GM12878 (cell line): ENCODE measurements at regions not wholly inside any gene's neighbourhood (a gene's known extent, or its start where the extent isn't known, plus 50 kb on each side); places are given as distances from the start of the nearest gene placed in this dataset.

ENCODE experiments used
- ATAC-seq: fragments of 200-7000 bp; cut with Tn5 transposase; 3 replicates; pipeline ENCODE4 v1.9.1; 2020; ENCODE audit warnings: mild to moderate bottlenecking, moderate library complexity
- BruUV-seq: library from RNA; stranded (reverse); fragments of 400-500 nt; replicated peaks from 2 replicates; lab custom pipeline; 2021; lab: Mats Ljungman, UMichigan
- CTCF ChIA-PET: fragments of 300-600 bp; sonication (Branson Sonifier 250); formaldehyde crosslinking; extraction: SDS; loops from one replicate; lab custom pipeline; 2021; ENCODE audit warnings: inconsistent platforms; lab: Yijun Ruan, JAX
- POLR2A ChIA-PET: fragments of 350-600 bp; formaldehyde crosslinking; extraction: SDS; loops from one replicate; lab custom pipeline; 2021; ENCODE audit warnings: inconsistent platforms; lab: Charles Lee
- RAD21 ChIA-PET: fragments of 300-600 bp; sonication (Branson Sonifier 250); formaldehyde crosslinking; loops from one replicate; lab custom pipeline; 2023; ENCODE audit warnings: antibody characterized with exemption; ENCODE audit not compliant: unreplicated experiment; lab: Charles Lee
- SMC1A ChIA-PET: fragments of 300-600 bp; sonication (Branson Sonifier 250); formaldehyde crosslinking; loops from one replicate; lab custom pipeline; 2023; ENCODE audit not compliant: unreplicated experiment, uncharacterized antibody; lab: Charles Lee
- DNase-seq: peaks from one replicate; pipeline ENCODE4 v3.0.0-alpha.2; 2011; ENCODE audit warnings: low read depth, low spot score
- FAIRE-seq: peaks from 3 replicates; lab custom pipeline; 2011; peaks lifted over from hg19 to GRCh38; lab: Jason Lieb, UNC
- H2AFZ ChIP-seq: 2 replicates; pipeline ENCODE4 v1.6.0; 2011; ENCODE audit warnings: low read depth, low read length, control low read depth; ENCODE audit not compliant: control insufficient read depth
- H3K27ac ChIP-seq: 2 replicates; pipeline ENCODE4 v1.5.1; 2011; ENCODE audit warnings: control low read depth; ENCODE audit not compliant: control insufficient read depth, insufficient read depth
- H3K27me3 ChIP-seq, 2 experiments: replicated peaks in 1 of 2; 2 replicates each; pipeline versions ENCODE4 v1.6.0 to v1.6.1; 2011; ENCODE audit warnings: low read length in 1 of 2; ENCODE audit not compliant: control insufficient read depth in 2 of 2, insufficient read depth in 2 of 2
- H3K36me3 ChIP-seq, 2 experiments: 2 replicates each; pipeline ENCODE4 v1.5.1; 2011; ENCODE audit warnings: low read length in 1 of 2; ENCODE audit not compliant: control insufficient read depth in 2 of 2, insufficient read depth in 2 of 2
- H3K4me1 ChIP-seq: 2 replicates; pipeline ENCODE4 v1.6.1; 2011; ENCODE audit warnings: mild to moderate bottlenecking, low read length, moderate library complexity, mixed read lengths; ENCODE audit not compliant: control insufficient read depth, insufficient read depth
- H3K4me2 ChIP-seq: 2 replicates; pipeline ENCODE4 v1.6.0; 2011; ENCODE audit warnings: control low read depth; ENCODE audit not compliant: control insufficient read depth, insufficient read depth
- H3K4me3 ChIP-seq: fragments of 200-600 bp; sonication (generic); 2 replicates; pipeline ENCODE4 v1.5.1; 2016
- H3K79me2 ChIP-seq: 2 replicates; pipeline ENCODE4 v1.6.0; 2011; ENCODE audit warnings: low read length; ENCODE audit not compliant: control insufficient read depth, insufficient read depth
- H3K9ac ChIP-seq: 2 replicates; pipeline ENCODE4 v1.8.0; 2011; ENCODE audit warnings: low read length, control low read depth, mixed read lengths; ENCODE audit not compliant: control insufficient read depth, insufficient read depth
- H3K9me3 ChIP-seq: replicated peaks from 3 replicates; pipeline ENCODE4 v1.5.1; 2011; ENCODE audit warnings: mild to moderate bottlenecking, low read length; ENCODE audit not compliant: control insufficient read depth, insufficient read depth
- H4K20me1 ChIP-seq: 2 replicates; pipeline ENCODE4 v1.6.0; 2011; ENCODE audit not compliant: control insufficient read depth, insufficient read depth
- KDM1A ChIP-seq: fragments of 200-600 bp; sonication (generic); IDR thresholded peaks from 2 replicates; pipeline ENCODE4 v1.6.1; 2016; ENCODE audit warnings: borderline replicate concordance
- KLF5 ChIP-seq: fragments of 450-650 bp; IDR thresholded peaks from 2 replicates; pipeline ENCODE4 v1.6.1; 2014; ENCODE audit warnings: mild to moderate bottlenecking; ENCODE audit not compliant: partially characterized antibody
- POLR2A ChIP-seq: IDR thresholded peaks from 2 replicates; pipeline ENCODE4 v1.6.1; 2011; ENCODE audit warnings: low read depth, mild to moderate bottlenecking, low read length
- SRF ChIP-seq, 2 experiments: IDR thresholded peaks; 2 replicates each; pipeline ENCODE4 v1.6.1; 2011; ENCODE audit warnings: low read depth in 2 of 2, low read length in 2 of 2, mild to moderate bottlenecking in 1 of 2, moderate library complexity in 1 of 2
- TARDBP ChIP-seq: IDR thresholded peaks from 2 replicates; pipeline ENCODE4 v1.6.1; 2016; ENCODE audit warnings: borderline replicate concordance
- ZNF274 ChIP-seq: IDR thresholded peaks from one replicate; pipeline ENCODE4 v1.8.0; 2011; ENCODE audit not compliant: insufficient read length, insufficient read depth
- ZZZ3 ChIP-seq: IDR thresholded peaks from 2 replicates; pipeline ENCODE4 v1.6.1; 2011; ENCODE audit warnings: low read depth; ENCODE audit not compliant: control insufficient read depth, insufficient read length
- WGBS: methylation state at CpG from one replicate; pipeline ENCODE4 v1.1.6; 2016; ENCODE audit warnings: low lambda C conversion rate; ENCODE audit not compliant: insufficient replicate concordance, insufficient coverage; ENCODE audit errors: missing lambda C conversion rate; 5-methylcytosine and 5-hydroxymethylcytosine counted together
- in situ Hi-C: fragments of 300-500 bp; cut with MboI; formaldehyde crosslinking; loops from 9 replicates; pipeline ENCODE4 v1.14.3; 2018; ENCODE audit warnings: mixed read lengths
- intact Hi-C: fragments of 100-400 bp; cut with micrococcal nuclease; formaldehyde crosslinking; loops from one replicate; pipeline ENCODE4 v1.14.2; 2022; ENCODE audit not compliant: unreplicated experiment
- TF ChIP-seq, protein P1 (sequence below): IDR thresholded peaks from 2 replicates; pipeline ENCODE4 v1.6.1; 2012; ENCODE audit warnings: low read depth, low read length, improper control_type of control experiment
- TF ChIP-seq, protein P2 (sequence below): IDR thresholded peaks from 2 replicates; pipeline ENCODE4 v1.6.1; 2012; ENCODE audit warnings: low read length, inconsistent platforms
- TF ChIP-seq, protein P3 (sequence below), 3 experiments: IDR thresholded peaks in 2 of 3; conservative IDR thresholded peaks in 1 of 3; 2 replicates each; pipeline ENCODE4 v1.5.1; 2011; ENCODE audit warnings: low read depth in 3 of 3, low read length in 3 of 3, mild to moderate bottlenecking in 3 of 3, control low read depth in 2 of 3, moderate library complexity in 2 of 3, inconsistent platforms in 1 of 3, mixed read lengths in 1 of 3; ENCODE audit not compliant: control insufficient read depth in 2 of 3, insufficient read depth in 1 of 3; ENCODE audit errors: extremely low read depth in 1 of 3
- TF ChIP-seq, protein P4 (sequence below): IDR thresholded peaks from 2 replicates; pipeline ENCODE4 v1.6.1; 2012; ENCODE audit warnings: low read depth, low read length, improper control_type of control experiment

DNA sequence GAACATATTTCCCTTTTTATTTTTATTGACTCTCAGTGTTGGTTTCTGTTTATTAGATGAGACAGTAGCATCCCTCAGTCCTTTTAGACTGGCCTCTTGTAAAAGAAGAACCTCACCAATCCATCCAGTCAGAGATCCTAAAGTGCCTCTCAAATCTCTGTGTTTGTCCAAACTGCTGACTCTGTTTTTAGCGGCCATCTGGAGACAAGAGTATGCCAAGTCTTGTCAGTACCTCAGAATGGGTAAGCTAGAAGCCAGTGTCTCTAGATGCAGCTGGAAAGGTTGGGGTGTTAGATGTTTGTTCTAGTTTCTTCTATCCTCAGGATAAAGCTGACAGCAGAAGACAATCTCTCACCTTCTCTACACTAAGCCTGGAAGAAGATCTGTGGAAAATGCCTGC is 537.7 kb upstream of the ZNF385D start:
- no peaks in the 10 kb centered on the region for H3K9me3 ChIP-seq
- in situ Hi-C loops, result no loop called here
- SMC1A ChIA-PET, result no interaction called here
- POLR2A ChIA-PET, result no interaction called here
- no peak overlapping the region for H3K27ac ChIP-seq
- 36% methylated on average over 1 of the region's 1 CpG for WGBS
- no peak overlapping the region for H3K4me3 ChIP-seq
- intact Hi-C loops, result no loop called here
- CTCF ChIA-PET, result no interaction called here
- no TSS peak for BruUV-seq
- no peak for ATAC-seq
- H3K4me1 ChIP-seq, result no peaks in the 10 kb centered on the region
- no peaks in the 10 kb centered on the region for H3K36me3 ChIP-seq
- FAIRE-seq, result no peak
- no peak overlapping the region for H2AFZ ChIP-seq
- H3K79me2 ChIP-seq, result no peaks in the 10 kb centered on the region
- H4K20me1 ChIP-seq, result no peaks in the 10 kb centered on the region
- no peak for DNase-seq
- H3K9ac ChIP-seq, result no peak overlapping the region
- H3K4me2 ChIP-seq, result no peak overlapping the region
- RAD21 ChIA-PET, result no interaction called here
- H3K27me3 ChIP-seq, result no peaks in the 10 kb centered on the region
- TF ChIP-seq KDM1A (no peak), ZNF274 (no peak), SRF (IDR thresholded peaks at IDR 0.05; ENCODE audit: low read depth in 2 of 2, low read length in 2 of 2) (no peak)

DNA sequence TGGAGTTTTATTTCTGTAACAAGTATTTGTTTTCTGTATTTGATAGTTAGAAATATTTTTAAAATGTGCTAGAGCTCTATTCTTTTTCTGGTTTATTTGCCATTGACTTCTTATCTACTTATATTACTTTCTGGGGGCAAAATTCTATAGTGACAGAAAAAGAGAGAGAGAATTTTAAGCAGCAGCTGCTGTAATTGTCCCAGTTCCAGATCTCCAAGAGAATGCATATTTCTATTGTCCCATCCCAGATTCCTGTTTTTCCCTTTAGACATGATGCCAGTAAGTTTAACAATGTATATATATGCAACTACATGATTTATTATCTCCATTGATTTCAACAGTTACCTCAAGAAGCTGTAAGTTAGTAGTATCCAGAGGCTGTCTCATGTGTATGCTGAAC is 541.7 kb upstream of the ZNF385D start:
- ChIA-PET POLR2A (no interaction called here), SMC1A (interaction anchor here (0.6 kb wide), 1 partner anchor 152 kb away, joined by 3 read pairs; no protein-coding TSS in a partner anchor), CTCF (no interaction called here), RAD21 (no interaction called here)
- in situ Hi-C loops (no loop called here), intact Hi-C loops (no loop called here)
- no peak for DNase-seq
- H3K4me3 ChIP-seq, result no peak overlapping the region
- H3K79me2 ChIP-seq, result no peaks in the 10 kb centered on the region
- no peak for FAIRE-seq
- no peak overlapping the region for H3K27ac ChIP-seq
- H3K9me3 ChIP-seq, result no peaks in the 10 kb centered on the region
- no peak overlapping the region for H3K9ac ChIP-seq
- H2AFZ ChIP-seq, result no peak overlapping the region
- H3K36me3 ChIP-seq, result no peaks in the 10 kb centered on the region
- H3K27me3 ChIP-seq, result no peaks in the 10 kb centered on the region
- no peak overlapping the region for H3K4me2 ChIP-seq
- no TSS peak for BruUV-seq
- H3K4me1 ChIP-seq, result no peaks in the 10 kb centered on the region
- ATAC-seq, result no peak
- H4K20me1 ChIP-seq, result no peaks in the 10 kb centered on the region
- TF ChIP-seq, protein P1, sequence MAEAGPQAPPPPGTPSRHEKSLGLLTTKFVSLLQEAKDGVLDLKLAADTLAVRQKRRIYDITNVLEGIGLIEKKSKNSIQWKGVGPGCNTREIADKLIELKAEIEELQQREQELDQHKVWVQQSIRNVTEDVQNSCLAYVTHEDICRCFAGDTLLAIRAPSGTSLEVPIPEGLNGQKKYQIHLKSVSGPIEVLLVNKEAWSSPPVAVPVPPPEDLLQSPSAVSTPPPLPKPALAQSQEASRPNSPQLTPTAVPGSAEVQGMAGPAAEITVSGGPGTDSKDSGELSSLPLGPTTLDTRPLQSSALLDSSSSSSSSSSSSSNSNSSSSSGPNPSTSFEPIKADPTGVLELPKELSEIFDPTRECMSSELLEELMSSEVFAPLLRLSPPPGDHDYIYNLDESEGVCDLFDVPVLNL, result no peak
- TF ChIP-seq TARDBP, result no peak
- no peak for TF ChIP-seq ZZZ3
- TF ChIP-seq, protein P2, sequence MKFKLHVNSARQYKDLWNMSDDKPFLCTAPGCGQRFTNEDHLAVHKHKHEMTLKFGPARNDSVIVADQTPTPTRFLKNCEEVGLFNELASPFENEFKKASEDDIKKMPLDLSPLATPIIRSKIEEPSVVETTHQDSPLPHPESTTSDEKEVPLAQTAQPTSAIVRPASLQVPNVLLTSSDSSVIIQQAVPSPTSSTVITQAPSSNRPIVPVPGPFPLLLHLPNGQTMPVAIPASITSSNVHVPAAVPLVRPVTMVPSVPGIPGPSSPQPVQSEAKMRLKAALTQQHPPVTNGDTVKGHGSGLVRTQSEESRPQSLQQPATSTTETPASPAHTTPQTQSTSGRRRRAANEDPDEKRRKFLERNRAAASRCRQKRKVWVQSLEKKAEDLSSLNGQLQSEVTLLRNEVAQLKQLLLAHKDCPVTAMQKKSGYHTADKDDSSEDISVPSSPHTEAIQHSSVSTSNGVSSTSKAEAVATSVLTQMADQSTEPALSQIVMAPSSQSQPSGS, result no peak
- TF ChIP-seq POLR2A, result no peak
- TF ChIP-seq, protein P3, sequence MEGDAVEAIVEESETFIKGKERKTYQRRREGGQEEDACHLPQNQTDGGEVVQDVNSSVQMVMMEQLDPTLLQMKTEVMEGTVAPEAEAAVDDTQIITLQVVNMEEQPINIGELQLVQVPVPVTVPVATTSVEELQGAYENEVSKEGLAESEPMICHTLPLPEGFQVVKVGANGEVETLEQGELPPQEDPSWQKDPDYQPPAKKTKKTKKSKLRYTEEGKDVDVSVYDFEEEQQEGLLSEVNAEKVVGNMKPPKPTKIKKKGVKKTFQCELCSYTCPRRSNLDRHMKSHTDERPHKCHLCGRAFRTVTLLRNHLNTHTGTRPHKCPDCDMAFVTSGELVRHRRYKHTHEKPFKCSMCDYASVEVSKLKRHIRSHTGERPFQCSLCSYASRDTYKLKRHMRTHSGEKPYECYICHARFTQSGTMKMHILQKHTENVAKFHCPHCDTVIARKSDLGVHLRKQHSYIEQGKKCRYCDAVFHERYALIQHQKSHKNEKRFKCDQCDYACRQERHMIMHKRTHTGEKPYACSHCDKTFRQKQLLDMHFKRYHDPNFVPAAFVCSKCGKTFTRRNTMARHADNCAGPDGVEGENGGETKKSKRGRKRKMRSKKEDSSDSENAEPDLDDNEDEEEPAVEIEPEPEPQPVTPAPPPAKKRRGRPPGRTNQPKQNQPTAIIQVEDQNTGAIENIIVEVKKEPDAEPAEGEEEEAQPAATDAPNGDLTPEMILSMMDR (IDR thresholded peaks at IDR 0.05 in 2 of 3, conservative IDR thresholded peaks at IDR 0.05 in 1 of 3; ENCODE audit: control insufficient read depth in 2 of 3, extremely low read depth in 1 of 3, insufficient read depth in 1 of 3, low read depth in 3 of 3, low read length in 3 of 3), result no peak
- TF ChIP-seq KLF5, result no peak
- TF ChIP-seq, protein P4, sequence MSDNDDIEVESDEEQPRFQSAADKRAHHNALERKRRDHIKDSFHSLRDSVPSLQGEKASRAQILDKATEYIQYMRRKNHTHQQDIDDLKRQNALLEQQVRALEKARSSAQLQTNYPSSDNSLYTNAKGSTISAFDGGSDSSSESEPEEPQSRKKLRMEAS, result no peak
